Activated gamma-delta T cell (primary cell): ENCODE measurements at regions not wholly inside any gene's neighbourhood (a gene's known extent, or its start where the extent isn't known, plus 50 kb on each side); places are given as distances from the start of the nearest gene placed in this dataset.

ENCODE experiments used
- DNase-seq: peaks from one replicate; lab custom pipeline; 2025; lab: John Stamatoyannopoulos, UW

- no peak for DNase-seq
Measured at GRCh38 chr13:76440568-76440967, 445.6 kb downstream of the KCTD12 start.

GRCh38 chr13:76439546-76439945, 446.7 kb downstream of the KCTD12 start:
- DNase-seq, result no peak

DNA sequence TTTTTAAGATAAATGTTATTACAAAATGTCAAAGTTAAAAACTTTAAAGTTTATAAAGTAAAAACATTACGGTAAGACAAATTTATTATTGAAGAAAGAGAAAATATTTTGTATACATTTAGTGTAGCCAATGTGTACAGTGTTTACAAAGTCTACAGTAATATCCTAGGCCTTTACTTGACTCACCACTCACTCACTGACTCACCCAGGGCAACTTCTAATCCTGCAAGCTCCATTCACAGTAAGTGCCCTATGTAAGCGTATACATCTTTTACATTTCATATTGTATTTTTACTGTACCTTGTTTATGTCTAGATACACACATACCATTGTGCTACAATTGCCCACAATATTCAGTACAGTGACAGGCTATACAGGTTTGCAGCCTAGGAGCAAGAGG, 448.2 kb downstream of the KCTD12 start:
- DNase-seq, result no peak

- no peak for DNase-seq
Measured at GRCh38 chr13:76425935-76426334, 460.3 kb downstream of the KCTD12 start.

DNA sequence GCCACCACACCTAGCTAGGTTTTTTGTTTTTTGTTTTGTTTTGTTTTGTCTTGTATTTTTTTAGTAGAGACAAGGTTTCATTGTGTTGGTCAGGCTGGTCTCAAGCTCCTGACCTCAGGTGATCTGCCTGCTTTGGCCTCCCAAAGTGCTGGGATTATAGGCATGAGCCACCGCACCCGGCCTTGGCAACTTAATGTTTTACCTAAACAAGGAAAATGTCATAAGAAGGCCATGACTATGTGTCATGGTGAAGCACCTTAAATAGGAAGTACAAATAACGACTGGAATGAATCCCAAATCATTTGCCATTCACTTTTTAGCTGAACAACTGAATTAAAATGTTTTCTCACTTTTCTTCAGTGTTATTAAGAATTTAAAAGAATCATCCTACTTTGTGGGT, 465.2 kb downstream of the KCTD12 start:
- DNase-seq, result no peak

GRCh38 chr13:76418404-76418803, 467.8 kb downstream of the KCTD12 start:
- DNase-seq, result no peak

DNA sequence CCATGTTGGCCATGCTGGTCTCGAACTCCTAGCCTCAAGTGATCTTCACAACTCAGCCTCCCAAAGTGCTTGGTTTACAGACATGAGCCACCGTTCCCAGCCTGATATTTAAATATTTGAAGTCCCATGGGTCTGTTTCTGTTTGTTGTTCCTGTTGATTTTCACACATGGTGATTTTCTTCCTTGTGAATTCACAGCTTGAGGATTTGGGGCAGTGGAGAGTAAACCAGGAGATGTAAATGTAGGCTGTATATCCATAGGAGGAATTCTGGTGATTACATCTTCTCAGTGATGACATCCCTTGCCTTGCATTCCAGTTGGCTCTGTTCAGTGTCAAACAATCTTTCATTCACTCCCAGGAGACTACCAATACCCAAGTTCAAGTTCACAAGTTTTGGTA, 471.9 kb downstream of the KCTD12 start:
- no peak for DNase-seq

- DNase-seq, result no peak
Measured at GRCh38 chr13:76406243-76406642, 480.0 kb downstream of the KCTD12 start.

DNA sequence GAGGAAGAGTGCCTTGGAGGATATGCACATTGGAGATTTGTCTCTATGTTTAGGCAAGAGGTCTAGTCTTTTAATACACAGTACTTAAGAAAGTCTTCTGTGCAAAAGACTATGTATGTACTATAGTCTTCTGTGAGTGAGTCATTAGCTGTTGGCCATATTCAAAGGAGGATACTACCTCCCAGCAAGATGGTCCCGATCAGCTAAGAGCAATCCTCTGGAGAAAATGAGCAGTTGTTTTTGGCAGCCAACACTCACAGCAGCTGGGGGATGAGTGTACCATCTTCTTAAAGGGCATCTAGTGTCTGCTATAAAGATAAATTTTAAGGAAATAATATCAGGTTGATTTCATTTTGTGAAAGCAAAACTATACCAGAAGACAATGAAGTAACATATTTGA, 487.8 kb downstream of the KCTD12 start:
- DNase-seq, result no peak

- DNase-seq, result no peak
Measured at GRCh38 chr13:76397413-76397812, 488.8 kb downstream of the KCTD12 start.

DNA sequence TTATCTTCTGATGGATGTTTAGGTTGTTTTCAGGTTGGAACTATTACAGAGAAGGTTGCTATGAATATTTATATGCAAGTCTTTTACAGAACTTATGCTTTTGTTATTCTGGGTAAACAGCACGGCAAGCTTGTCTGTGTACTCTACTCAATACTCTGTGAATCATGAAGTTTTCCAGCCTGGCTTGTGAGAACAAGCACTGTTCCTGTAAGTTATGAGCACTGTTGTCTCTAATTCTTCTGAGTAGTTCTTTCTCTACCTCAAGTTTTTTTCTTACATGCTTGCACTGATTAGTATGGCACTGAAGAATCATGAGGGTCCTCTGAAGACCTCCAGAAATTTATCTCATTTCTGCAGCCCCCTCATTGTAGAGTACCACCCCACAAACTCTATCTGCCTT, 496.9 kb downstream of the KCTD12 start:
- no peak for DNase-seq

GRCh38 chr13:76387566-76387965, 498.6 kb downstream of the KCTD12 start:
- DNase-seq, result no peak

GRCh38 chr13:76386321-76386720, 499.9 kb downstream of the KCTD12 start:
- no peak for DNase-seq

GRCh38 chr13:76385586-76385985, 500.6 kb downstream of the KCTD12 start:
- no peak for DNase-seq

GRCh38 chr13:76383676-76384461, 502.3 kb downstream of the KCTD12 start:
- no peak for DNase-seq

DNA sequence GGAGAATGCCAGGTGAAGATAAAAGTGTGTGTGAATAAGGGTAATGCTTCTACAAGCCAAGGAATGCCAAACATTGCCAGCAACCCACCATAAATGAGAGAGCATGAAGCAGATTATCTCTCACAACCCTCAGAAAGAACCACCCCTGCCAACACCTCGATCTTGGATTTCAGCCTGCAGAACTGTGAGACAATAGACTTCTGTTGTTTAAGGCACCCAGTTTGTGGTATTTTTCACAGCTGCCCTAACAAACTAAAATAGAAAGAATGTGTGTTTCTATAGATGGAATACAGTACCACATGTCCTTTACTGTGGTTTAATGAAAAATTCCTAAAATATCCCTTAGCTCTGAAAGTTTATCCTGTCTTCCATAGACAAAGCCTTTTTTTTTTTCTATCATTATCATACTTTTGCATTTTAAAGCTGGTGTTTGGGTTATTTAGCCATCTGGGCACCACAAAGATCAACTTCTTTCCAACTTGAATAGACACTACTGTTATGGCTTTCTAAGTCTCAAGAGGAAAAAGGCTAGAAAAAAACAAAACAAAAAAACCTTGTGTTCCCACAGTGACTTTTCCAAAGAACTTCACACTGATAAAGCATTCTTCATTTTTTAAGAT, 505.6 kb downstream of the KCTD12 start:
- no peak for DNase-seq

- DNase-seq, result no peak
Measured at GRCh38 chr13:76379341-76380105, 506.7 kb downstream of the KCTD12 start.

- DNase-seq, result no peak
Measured at GRCh38 chr13:76378767-76379166, 507.4 kb downstream of the KCTD12 start.

DNA sequence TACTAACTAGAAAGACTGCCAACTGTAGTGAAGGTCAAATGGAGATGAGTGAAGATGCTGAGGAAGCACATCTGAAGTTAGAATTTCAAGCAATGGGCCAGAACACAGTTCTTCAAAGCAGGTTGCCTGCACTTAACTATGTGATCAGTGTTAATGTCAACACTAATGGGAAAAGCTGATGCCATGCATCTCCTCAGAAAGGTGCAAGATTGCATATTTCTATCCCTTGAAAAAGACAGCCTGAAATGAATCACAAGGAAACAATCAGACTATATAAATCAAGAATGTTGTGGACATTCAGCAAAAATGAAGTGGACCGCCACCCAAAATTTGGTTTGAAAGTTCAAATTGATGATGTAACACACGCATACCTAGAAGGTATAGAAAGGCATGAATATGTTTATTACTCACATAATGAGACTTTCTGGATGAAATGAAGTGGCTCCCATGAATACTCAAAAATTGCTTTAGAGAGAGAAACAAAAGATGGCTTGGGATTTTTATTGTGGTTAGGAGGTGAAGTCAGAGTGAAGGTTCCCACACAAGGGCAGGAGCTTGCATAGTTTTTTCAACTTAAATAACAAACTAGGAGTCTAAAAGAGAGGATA, 522.4 kb downstream of the KCTD12 start:
- DNase-seq, result no peak

DNA sequence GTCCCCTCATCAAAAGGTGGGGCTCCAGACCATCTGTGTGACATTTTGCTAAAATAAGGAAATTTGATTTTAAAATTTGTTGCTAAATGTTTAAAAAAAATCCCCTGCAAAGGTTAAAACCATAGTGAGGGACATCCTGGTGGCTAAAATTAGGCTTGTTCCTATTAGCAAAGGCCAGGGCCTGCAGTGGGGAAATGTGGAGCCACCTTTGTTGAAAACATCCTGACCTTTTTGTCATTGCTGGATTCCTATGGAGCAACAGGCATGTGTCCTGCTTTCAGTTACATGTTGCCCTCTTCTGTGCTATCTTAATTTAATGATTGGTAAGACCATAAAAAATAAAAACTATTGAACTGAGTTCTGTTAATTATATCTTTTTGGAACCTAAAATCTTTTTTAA, 524.3 kb downstream of the KCTD12 start:
- DNase-seq, result no peak

GRCh38 chr13:76351541-76352229, 534.5 kb downstream of the KCTD12 start:
- no peak for DNase-seq

GRCh38 chr13:76350399-76350798, 535.8 kb downstream of the KCTD12 start:
- no peak for DNase-seq
